HEK293 (cell line): ENCODE measurements at regions not wholly inside any gene's neighbourhood (a gene's known extent, or its start where the extent isn't known, plus 50 kb on each side); places are given as distances from the start of the nearest gene placed in this dataset.

Experiments used
- ZNF169 ChIP-seq: fragments of 450-650 bp; formaldehyde crosslinking; IDR thresholded peaks from 2 replicates; pipeline ENCODE4 v1.5.1; 2016; ENCODE audit warnings: missing biosample characterization, missing genetic modification characterization
- ZNF324 ChIP-seq: fragments of 450-650 bp; formaldehyde crosslinking; IDR thresholded peaks from 2 replicates; pipeline ENCODE4 v1.5.1; 2016; ENCODE audit warnings: missing biosample characterization, missing genetic modification characterization
- ZNF777 ChIP-seq: fragments of 450-650 bp; formaldehyde crosslinking; IDR thresholded peaks from 2 replicates; pipeline ENCODE4 v1.5.1; 2017; ENCODE audit warnings: missing biosample characterization, missing genetic modification characterization, borderline replicate concordance

DNA sequence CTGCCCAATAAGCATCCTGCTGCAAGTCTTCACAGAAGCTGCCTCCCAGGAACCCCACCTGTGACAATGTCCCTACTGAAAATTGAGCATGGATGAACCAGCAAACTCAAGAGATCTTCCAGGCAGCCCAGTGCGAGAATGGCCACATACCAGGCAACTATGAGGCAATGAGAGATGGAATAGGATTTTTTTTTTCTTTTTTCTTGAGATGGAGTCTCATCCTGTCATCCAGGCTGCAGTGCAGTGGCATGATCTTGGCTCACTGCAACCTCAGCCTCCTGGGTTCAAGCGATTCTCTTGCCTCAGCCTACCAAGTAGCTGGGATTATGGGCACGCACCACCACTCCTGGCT, 60.9 kb upstream of the ARL8B start:
- TF ChIP-seq ZNF324 (tag by site-specific recombination) (no peak), ZNF777 (no peak), ZNF169 (tag by site-specific recombination) (no peak)
